Right renal cortex interstitium (tissue), 3 donors: ENCODE measurements at regions not wholly inside any gene's neighbourhood (a gene's known extent, or its start where the extent isn't known, plus 50 kb on each side); places are given as distances from the start of the nearest gene placed in this dataset.

Source experiments
- DNase-seq, 3 donors: peaks; one replicate each; pipeline ENCODE4 v3.0.0-alpha.2; 2013; ENCODE audit warnings: low read depth in 3 of 3, low spot score in 2 of 3

DNA sequence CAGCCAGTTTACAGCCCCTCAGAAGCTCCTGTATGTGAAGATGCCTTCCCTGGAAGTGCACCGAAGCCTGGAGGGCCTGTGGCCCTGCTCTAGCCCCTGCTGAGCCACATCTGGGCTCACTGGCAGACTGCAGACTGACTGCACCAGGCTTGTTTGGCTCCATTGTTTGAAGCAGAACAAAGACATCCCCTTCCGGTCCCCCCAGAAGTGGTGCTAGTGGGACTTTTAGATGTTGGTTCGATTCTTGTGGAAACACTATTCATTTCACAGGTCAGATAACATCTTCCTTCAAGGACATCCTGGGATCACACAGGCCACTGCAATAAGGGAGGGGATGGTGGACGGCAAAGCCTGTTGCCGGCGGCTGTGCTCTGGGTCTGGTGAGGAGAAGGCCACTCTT, 57.8 kb upstream of the CBLN2 start:
- no peak for DNase-seq

DNA sequence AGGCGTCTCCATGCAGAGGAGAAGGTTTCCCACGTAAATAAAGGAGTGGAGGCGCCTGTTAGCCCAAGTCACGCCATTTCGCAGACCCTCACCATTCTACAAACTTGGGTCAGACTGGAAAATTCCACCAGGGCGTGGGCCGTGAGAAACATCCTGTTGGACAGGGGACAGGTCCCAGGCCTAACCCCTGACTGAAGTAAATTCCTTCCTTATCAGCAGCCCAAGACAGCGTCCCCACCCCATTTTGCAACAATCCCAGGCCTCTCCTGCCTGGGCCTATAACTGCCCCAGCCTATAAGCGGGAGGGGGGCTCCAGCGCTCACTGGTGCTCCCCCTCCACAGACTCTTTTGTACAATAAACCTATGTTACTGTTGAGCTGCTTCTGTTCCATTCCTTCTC, 57.3 kb upstream of the CBLN2 start:
- DNase-seq = no peak
